GM19351 (cell line): ENCODE measurements at regions not wholly inside any gene's neighbourhood (a gene's known extent, or its start where the extent isn't known, plus 50 kb on each side); places are given as distances from the start of the nearest gene placed in this dataset.

Source experiments
- ATAC-seq: cut with Tn5 transposase; IDR thresholded peaks from one replicate; pipeline ENCODE4 v1.9.1; 2021; ENCODE audit warnings: mild to moderate bottlenecking, moderate library complexity; ENCODE audit not compliant: unreplicated experiment

DNA sequence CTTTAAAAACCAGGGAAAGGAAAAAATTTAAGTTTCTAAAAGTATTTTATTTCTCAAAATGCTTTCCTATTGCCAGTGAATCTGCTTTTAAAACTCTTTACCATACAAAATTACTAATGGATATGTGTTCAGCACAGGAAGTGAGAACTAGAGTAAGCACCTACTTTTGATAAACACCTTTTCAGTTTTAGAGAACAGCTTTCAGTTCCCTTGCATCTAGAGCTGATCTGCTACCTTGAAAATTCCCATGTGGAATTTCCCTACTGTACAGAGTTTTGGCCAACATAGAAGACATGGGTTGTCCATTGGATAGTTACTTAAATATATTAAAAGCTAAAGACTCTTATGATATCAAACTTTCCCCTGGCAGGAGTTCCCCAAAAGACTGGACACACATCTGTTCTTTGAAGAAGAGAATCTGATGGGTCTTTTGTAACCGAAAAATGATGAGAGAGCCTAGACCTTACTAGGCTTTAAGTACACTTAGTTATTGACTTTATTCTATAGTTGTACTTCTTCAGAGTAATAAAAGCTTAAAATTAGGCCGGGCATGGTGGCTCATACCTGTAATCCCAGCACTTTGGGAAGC is 112.1 kb upstream of the CNTNAP4 start:
- ATAC-seq, result no peak

DNA sequence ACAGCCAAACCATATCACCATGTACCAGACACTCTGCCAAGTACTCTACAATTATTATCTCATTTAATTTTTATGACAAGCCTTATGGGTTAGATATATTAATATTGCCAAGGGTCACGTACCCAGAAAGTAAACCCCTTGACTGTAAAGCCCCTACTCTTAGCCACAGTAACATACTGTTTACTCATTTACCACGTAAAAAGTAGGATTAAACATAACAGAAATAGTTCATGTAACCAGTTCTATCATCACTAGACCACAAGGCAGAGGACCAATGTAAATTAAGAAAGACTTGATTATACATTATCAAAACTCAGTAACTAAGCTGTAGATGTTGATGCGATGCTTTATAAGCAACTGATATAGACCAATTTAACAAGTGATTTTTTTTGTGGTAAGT is 101.5 kb upstream of the CNTNAP4 start:
- ATAC-seq, result no peak

DNA sequence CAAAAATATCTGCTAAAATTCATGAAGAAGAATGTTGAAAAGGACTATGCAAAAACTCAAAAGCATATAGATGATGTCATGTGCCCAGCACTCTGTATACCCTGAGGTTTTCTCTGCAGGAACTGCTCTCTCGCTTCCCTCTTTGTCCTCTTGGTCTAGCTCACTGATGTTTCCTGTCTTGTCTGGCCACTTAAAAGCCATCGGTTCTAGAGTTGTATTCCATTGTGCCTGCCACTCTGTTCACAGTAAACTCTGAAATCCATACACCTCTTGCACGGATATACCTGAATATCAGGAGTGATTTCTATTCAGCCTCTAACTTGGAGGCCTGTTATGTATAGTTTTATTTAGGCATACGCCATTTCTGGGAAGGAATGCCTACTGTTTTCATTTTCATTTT is 101.0 kb upstream of the CNTNAP4 start:
- peak; percentile 84 for ATAC-seq

DNA sequence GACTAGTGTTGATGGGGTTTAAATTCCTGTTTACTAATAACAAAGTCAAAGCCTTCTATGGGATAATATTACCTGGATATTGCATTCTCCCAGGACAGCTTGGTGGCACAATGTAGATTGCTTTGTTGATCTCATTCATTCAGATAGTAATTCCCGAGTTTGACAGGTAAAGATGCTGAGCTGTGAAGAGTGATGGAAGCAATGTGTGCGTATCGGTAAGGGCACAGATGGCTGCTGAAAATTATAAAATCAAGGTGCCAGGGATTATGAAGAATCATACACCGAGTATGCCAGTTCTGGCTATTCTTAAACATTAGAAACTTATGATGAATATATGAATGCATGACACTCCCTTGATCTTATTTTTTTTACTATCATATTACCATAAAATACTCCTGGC is 100.6 kb upstream of the CNTNAP4 start:
- no peak for ATAC-seq

DNA sequence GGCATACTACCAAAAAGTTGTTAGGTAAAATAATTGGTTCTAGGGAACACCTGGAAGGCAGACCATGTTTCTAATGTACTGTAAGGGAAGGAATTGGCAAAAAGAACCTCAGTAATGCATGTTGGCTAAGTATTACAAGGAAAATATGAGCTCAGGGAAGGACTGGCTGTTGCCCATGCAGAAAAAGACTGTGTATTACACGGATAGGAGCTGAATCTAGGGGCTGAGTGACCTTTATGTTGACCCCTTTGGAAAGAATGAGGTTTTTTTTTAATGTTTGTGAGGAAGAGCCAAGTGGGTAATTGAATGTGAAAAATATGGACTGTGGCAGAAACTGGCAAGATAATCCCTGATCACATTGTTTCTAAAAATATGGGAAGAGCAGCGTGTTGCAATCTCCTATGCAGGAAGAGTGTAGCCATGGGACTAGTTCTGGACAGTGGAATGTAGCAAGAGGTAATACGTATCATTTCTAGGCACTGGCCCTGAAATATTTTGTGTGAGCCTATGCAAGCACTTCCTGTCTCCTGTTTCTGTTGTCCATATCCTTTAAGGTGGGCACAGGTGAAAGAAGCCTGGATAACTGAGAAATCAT is 95.1 kb upstream of the CNTNAP4 start:
- ATAC-seq, result no peak

DNA sequence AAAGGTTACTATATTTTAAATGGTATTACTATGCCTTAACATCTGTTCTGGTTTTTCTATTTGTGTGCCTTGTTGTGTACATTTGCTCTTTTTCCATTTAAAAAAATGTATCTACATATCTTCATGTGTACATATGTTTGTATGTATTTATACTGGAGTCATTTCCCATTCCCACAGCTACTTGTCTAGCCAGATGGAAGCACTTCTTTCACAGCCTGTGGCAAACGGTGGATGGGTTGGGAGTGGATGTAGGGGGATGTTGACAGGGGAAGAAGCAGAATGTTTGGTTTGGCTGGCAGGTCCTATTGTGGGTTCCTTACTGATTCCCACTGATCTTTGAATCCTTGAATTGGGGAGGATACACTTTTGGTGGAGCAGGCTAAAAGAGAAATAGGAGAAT is 93.6 kb upstream of the CNTNAP4 start:
- ATAC-seq, result no peak

DNA sequence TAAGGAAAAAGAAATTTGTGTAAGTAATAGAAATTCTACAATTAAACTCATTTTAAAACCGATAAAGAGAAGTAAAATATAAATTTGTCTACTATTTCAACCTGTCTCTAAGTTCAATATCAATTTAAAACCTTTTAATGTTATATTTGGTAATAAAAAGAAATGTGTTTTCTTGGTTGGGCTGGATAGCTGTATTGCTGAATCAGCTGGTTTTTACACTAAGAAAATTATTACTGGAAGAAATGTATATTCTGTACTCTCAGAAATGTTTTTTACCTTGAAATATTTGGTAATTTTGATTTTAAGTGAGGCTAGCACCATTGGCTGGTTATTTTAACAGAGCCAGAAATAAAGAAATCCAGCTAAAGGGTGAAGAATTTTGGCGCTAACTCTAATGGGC is 87.1 kb upstream of the CNTNAP4 start:
- ATAC-seq, result no peak

DNA sequence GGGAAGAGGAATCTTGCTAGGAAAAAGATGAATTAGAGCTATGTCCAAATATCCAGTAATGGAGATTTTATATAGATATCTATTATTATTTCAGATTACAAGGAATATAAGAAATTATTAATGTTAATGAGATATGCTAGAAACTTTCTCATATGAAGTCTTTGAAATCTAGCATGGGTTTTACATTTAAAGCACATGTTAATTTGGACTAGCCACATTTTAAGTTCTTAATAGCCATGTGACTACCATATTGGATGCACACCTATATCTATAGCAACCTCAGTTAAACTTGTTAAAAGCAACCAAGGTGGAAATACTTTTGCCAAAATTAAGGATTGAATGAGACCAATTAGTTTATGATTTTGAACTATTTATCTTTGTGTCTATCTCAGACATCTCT is 86.7 kb upstream of the CNTNAP4 start:
- ATAC-seq, result no peak

DNA sequence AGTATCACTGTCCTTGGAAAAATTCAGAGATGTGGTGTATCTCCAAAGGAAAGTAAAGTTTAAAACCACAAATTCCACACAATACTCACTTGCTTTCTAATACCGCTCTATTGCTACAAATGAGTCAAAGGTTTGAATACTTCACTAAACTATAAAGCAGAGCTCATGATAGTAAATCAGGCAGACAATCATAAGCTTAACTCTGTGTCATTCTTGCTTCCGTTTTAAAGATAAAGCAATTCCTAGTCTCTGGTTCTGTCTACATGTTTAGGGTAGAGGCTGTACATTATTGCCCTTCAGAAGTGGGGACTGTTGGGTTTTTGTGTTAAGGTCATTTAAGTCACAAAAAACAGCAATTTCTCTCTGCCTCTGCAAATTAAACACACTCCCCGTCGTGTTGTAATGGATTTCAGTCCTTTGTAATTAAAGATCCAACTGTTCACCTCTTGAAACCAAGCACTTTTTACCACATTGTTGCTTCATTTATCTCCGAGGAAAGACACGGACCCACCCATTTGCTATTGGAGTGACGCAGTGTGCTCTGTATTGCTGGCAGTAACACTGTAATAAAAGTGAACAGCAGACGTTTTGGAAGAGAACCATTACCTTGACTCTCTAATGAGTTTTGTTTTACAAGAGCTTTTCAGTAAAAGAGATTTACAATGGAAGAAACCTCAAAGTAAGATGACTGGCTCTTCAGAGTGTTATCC is 83.1 kb upstream of the CNTNAP4 start:
- no peak for ATAC-seq

DNA sequence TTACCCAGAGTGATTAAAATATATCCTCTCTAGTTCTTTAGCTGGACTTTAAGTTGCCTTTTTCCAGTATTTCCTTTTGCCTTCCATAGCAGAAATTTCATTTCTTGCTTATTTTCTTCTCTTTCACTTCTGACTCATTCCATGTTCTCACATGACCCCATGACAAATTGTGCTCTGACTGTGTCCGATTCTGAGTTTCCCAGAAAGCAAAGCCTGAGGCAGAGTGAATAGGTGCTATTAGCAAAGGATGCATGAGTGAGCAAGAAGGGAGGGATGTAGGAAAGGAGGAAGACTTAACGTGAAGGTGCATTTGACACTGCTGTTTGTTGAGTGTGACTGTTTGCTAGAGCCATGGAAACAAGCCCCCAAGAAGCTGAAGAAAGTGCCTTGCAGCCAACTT is 82.6 kb upstream of the CNTNAP4 start:
- no peak for ATAC-seq

DNA sequence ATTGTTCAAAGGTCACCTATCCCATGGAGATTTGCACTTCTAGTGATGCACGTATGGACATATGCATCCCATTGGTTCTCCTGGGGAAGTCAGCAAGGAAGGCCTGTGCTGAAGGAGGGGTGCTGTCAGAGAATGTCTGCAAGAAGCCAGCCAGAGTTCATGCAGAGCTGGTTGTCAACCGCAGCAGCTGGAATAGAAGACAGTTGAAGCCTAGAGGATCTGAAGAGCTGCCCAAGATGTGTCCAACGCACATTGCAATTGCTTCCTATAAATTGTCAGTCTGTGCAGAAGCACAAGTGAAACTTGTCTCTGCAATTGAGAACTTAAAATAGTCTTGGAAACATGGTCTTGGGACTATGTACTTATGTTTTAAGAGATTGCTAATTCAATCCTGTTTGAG is 82.1 kb upstream of the CNTNAP4 start:
- ATAC-seq, result no peak

DNA sequence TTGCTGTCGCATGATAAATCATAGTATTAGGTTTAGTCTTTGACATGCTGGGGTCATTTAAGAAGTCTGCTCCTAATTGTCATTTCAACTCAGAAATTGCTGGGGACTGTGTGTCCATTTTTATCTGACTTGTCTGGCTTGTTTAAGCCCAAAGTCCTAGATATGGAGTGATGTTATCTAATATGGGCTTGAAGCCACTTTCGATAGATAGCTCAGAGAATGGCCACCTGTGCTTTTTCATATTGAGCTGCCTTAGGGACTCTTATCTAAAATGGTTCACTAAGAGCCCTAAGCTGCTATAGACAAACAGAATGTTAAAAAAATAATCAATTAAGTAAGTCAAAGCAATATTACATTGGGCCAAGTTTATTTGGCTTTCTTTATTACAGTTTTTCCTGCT is 81.6 kb upstream of the CNTNAP4 start:
- no peak for ATAC-seq

DNA sequence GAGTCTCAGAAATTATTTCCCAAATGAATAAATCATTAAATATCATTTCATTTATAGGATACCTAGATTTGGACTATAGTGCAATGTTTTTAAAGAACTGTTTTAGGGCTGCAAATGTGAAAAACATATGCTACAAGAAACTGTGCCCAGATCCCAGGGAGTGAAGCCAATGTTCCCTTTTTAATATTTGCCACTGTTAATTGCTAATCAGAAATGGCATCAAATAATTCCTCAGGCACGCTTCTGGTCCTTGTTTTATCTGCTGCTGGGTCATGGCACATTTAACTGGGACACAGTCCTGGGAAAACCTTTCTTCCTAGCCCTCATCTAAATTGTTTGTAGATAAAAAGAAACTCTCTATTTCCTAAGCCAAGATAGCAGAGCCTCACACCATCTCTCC is 79.3 kb upstream of the CNTNAP4 start:
- ATAC-seq, result no peak

DNA sequence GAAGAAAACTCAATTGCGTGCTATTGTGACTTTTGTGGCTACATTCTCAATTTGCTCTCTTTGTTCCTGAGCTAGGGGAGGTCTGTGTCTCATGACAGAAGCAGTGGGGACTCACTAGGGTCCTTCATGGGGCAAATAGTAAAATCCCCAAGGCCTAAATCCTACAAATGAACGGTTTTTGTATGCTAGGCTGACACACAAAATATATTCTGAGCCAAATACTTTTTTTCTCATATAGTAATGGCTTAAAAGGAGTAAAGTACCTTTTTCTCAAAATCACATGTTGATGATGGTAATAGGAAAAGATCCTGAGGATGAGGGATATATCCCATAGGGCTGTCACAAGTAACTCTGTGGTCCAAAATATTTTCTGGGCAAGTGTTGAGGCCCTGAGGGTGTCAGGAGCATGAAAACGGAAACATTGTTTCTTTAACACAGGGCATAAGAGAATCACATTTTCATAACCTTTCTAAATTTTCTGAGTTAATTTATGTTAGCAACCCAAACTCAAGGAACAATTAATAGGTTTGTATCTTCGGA is 77.5 kb upstream of the CNTNAP4 start:
- no peak for ATAC-seq

DNA sequence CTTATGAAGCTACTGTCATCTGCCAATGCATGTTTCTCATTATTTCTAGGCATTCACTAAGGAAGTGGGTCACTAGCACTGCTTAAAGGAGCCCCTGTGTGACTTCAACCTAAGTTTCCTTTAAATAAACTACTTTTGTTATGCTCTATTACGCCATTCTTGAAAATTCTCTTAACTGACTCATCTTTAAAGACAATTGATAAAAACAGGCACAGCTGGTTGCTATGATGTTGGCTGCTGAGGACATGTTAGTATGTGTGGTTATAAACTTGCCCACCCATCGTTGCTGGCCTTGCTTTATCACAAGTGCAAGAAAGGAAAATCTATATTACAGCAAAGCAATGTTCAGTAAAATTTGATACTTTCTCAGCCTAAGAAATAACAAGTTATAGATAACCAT is 75.8 kb upstream of the CNTNAP4 start:
- ATAC-seq, result no peak

DNA sequence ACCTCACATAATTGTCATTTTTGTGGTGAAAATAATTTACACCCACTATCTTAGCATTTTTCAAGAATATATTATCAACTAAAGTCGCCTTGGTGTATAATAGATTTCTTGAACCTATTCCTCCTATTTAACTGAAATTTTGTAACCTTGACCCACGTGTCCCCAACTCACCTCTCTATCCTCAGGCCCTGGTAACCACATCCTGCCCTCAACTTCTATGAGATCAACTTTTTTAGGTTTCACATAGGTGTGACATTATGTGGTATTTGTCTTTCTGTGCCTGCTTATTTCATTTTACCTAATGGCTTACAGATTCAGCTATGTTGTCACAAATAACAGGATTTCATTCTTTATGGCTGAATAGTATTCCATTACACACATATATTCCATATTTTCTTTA is 73.0 kb upstream of the CNTNAP4 start:
- ATAC-seq, result no peak

DNA sequence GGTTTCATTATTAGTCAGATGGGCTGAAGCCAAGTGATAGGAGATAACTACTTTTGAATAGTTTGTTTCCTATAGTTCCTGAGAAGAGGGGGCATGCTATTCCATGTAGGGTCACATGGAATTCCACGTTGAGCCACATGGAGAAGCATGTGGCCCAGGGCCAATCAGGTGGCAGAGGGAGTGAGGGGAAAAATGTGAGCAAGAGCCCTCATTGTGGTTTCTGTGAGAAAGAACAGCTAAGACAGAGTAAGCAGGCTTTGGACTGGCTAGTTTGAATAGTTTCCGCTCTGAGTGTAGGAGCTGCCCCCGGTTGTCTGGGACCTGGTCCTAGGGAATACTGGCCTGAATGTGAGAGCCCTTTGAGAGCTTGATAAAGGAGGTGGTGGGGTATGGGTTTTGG is 69.9 kb upstream of the CNTNAP4 start:
- peak; percentile 45 for ATAC-seq

DNA sequence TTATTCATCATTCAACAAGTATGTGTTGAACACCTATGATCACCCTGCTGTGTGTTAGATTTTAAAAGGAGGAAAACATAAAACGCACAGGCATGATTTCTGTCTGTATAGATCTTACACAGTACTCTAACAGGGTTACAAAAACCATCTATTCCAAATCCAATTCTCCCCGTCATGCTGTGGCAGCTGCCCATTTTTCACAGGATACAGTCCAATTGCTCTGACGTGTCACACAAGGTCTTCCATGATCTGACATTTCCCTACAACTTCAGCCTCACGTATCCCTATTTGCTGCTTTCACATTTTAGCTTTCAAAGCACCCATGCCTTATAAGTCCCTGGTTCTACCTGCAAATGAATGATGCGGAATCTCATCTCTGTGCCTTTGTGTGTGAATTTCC is 67.0 kb upstream of the CNTNAP4 start:
- no peak for ATAC-seq

DNA sequence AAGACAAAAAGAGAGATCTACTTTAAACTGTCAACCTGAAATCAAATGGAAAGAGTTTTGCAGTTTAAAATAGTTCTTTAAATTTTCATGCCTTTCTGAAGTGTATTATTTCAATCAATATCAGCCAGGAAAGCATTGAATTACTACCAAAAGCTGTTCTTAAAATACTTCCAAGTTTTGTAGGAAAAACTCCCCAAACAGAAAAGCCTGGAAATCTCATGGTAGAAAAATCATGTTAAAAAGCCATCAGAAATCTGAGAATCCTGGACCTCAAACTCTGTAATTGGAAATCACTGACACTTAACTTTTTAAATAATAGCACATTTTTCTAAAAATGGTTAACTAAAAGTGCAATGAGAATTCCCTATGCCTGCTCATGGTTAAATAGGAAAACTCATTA is 63.3 kb upstream of the CNTNAP4 start:
- ATAC-seq, result no peak

DNA sequence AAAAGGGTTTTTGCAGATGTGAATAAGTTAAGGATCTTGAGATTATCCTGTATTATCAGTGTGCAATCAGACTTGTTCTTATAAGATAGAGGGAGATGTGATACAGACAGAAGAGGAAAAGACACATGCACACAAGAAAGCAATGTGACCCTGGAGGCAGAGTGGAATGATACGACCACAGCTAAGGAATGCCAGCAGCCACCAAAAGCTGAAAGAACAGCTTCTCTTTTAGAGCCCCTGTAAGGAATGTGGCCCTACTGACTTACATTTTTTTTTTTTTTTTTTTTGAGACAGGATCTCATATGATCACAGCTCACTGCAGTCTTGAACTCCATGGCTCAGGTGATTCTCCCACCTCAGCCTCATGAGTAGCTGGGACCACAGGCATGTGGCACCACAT is 62.3 kb upstream of the CNTNAP4 start:
- no peak for ATAC-seq

DNA sequence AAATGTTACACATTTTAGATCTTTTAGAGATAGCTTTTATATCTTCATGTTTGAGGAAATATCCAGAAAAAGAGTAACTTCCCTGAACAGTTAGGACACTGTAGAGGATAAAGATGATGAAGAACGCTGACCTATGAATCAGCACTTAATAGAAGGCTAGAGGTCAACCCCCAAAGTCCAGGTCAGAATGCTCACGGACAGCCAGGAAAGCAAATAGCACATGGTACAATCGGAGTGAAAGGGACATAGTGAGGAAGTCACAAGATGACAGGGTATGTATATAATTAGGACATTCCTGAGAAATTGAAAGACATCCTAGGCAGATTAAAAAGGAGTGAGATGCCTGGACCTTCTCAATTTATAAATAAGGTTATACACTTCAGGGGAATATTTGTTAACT is 55.1 kb upstream of the CNTNAP4 start:
- ATAC-seq, result no peak

DNA sequence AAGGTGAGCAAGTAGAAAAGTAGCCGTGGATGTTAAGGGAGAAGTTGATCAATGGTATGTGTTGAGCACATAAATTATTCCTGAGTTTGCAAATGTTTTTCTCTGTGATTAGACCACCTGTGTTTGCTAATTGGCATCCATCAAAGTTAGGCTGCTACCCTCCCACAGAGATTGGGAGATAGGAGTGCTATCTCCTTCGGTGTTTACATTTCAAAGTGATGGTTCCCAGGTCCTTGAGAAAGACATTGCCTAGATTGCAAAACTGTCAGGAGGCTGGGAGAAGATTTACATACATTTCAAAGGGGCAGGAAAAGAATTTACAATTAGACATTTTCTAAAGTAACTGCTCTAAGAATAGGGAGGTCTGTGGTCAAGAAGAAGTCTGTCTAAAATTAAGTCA is 54.3 kb upstream of the CNTNAP4 start:
- no peak for ATAC-seq
